Panc1 (cell line): ENCODE measurements at regions not wholly inside any gene's neighbourhood (a gene's known extent, or its start where the extent isn't known, plus 50 kb on each side); places are given as distances from the start of the nearest gene placed in this dataset.

Experiments used
- CTCF ChIP-seq: fragments of 450-650 bp; IDR thresholded peaks from 2 replicates; pipeline ENCODE4 v1.5.1; 2017; ENCODE audit warnings: mild to moderate bottlenecking
- POLR2AphosphoS5 ChIP-seq: IDR thresholded peaks from 2 replicates; pipeline ENCODE4 v1.6.1; 2012; ENCODE audit warnings: mild to moderate bottlenecking, low read depth, low read length, moderate library complexity
- SIN3A ChIP-seq: IDR thresholded peaks from 2 replicates; pipeline ENCODE4 v1.6.1; 2012; ENCODE audit warnings: low read depth, mild to moderate bottlenecking, low read length, moderate library complexity, borderline replicate concordance; ENCODE audit not compliant: insufficient read depth
- TCF7L2 ChIP-seq: IDR thresholded peaks from 2 replicates; pipeline ENCODE4 v1.6.1; 2011; ENCODE audit warnings: mild to moderate bottlenecking, low read depth, low read length, inconsistent platforms

- TF ChIP-seq CTCF (no peak), TCF7L2 (no peak), SIN3A (no peak), POLR2AphosphoS5 (no peak)
Measured at GRCh38 chr20:16220826-16221225, 352.4 kb downstream of the KIF16B start.
